ENCODE measurements at regions not wholly inside any gene's neighbourhood (a gene's known extent, or its start where the extent isn't known, plus 50 kb on each side); places are given as distances from the start of the nearest gene placed in this dataset.
"Not testable (repeated sequence)": the region's sequence is repeated elsewhere in the genome, so short reads cannot be mapped to it uniquely, and the experiment has no call there.

GRCh38 chrX:63218202-63218601 lies 132.9 kb downstream of the SPIN4 start:
- TF ChIP-seq CTCF, EP300, POLR2A (IDR thresholded peaks at IDR 0.05): not testable (repeated sequence)
